HEK293T (cell line): ENCODE measurements at regions not wholly inside any gene's neighbourhood (a gene's known extent, or its start where the extent isn't known, plus 50 kb on each side); places are given as distances from the start of the nearest gene placed in this dataset.
A peak's percentile ranks its signal among the peaks of the same experiment; 100 is the strongest.

Experiments
- CTCF ChIA-PET: fragments of 350-600 bp; formaldehyde crosslinking; extraction: SDS; loops from one replicate; lab custom pipeline; 2021; ENCODE audit warnings: antibody characterized with exemption, inconsistent platforms; lab: Yijun Ruan, JAX
- POLR2A ChIA-PET: fragments of 350-600 bp; formaldehyde crosslinking; extraction: SDS; loops from one replicate; lab custom pipeline; 2020; ENCODE audit warnings: antibody characterized with exemption, inconsistent platforms; lab: Yijun Ruan, JAX
- DNase-seq: peaks from one replicate; pipeline ENCODE4 v3.0.0; 2012; ENCODE audit warnings: mixed read lengths; ENCODE audit errors: extremely low spot score
- ARNT ChIP-seq: fragments of 450-650 bp; IDR thresholded peaks from 2 replicates; pipeline ENCODE4 v1.6.1; 2017; ENCODE audit warnings: mild to moderate bottlenecking
- BHLHE40 ChIP-seq: fragments of 450-650 bp; IDR thresholded peaks from 2 replicates; pipeline ENCODE4 v1.6.1; 2016; ENCODE audit warnings: mild to moderate bottlenecking, moderate library complexity, borderline replicate concordance
- CTBP1 ChIP-seq: fragments of 450-650 bp; IDR thresholded peaks from 2 replicates; pipeline ENCODE4 v1.6.1; 2016; ENCODE audit warnings: borderline replicate concordance
- ELF4 ChIP-seq: fragments of 450-650 bp; IDR thresholded peaks from 2 replicates; pipeline ENCODE4 v1.6.1; 2017; ENCODE audit warnings: antibody characterized with exemption
- FOXA1 ChIP-seq: fragments of 450-650 bp; IDR thresholded peaks from 2 replicates; pipeline ENCODE4 v1.6.1; 2016; ENCODE audit warnings: mild to moderate bottlenecking
- FOXK2 ChIP-seq: fragments of 450-650 bp; IDR thresholded peaks from 2 replicates; pipeline ENCODE4 v1.6.1; 2016; ENCODE audit warnings: mild to moderate bottlenecking
- FOXM1 ChIP-seq: fragments of 450-650 bp; IDR thresholded peaks from 2 replicates; pipeline ENCODE4 v1.6.1; 2017; ENCODE audit warnings: mild to moderate bottlenecking, borderline replicate concordance
- HDGF ChIP-seq: fragments of 450-650 bp; IDR thresholded peaks from 2 replicates; pipeline ENCODE4 v1.6.1; 2017; ENCODE audit warnings: antibody characterized with exemption, borderline replicate concordance
- L3MBTL2 ChIP-seq: fragments of 450-650 bp; conservative IDR thresholded peaks from 2 replicates; pipeline ENCODE4 v1.6.1; 2016; ENCODE audit warnings: mild to moderate bottlenecking
- LEF1 ChIP-seq: fragments of 450-650 bp; IDR thresholded peaks from 2 replicates; pipeline ENCODE4 v1.6.1; 2017; ENCODE audit warnings: mild to moderate bottlenecking, borderline replicate concordance
- NFRKB ChIP-seq: fragments of 450-650 bp; IDR thresholded peaks from 2 replicates; pipeline ENCODE4 v1.6.1; 2016; ENCODE audit warnings: mild to moderate bottlenecking, moderate library complexity
- SP1 ChIP-seq: fragments of 450-650 bp; IDR thresholded peaks from 2 replicates; pipeline ENCODE4 v1.6.1; 2017
- SUZ12 ChIP-seq: fragments of 450-650 bp; IDR thresholded peaks from 2 replicates; pipeline ENCODE4 v1.6.1; 2016; ENCODE audit warnings: mild to moderate bottlenecking
- TARDBP ChIP-seq: fragments of 450-650 bp; IDR thresholded peaks from 2 replicates; pipeline ENCODE4 v1.6.1; 2016
- ZNF384 ChIP-seq: fragments of 450-650 bp; IDR thresholded peaks from 2 replicates; pipeline ENCODE4 v1.6.1; 2016
- TF ChIP-seq, protein P1 (sequence below): fragments of 450-650 bp; IDR thresholded peaks from 2 replicates; pipeline ENCODE4 v1.6.1; 2016

DNA sequence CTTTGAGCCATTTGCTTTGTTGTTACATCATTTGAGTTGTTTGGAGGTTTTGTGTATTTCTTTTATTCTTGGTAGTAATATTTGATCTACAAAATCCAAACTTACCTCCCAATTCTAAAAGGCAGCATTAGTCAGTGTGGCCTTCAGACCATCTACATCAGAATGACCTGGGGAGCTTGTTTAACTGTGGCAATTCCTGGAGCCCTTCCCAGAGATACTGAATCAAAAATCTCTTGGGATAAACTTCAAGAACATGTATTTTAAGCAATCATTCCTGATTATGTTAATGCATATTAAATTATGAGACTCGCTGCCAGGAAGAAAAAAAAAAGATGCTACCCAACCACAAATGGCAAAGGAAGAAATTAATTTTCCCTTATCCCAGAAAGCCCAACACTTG lies 268.9 kb upstream of the PDE4D start:
- ChIA-PET POLR2A (no interaction called here), CTCF (no interaction called here)
- TF ChIP-seq TARDBP: no peak
- no peak for TF ChIP-seq FOXM1
- TF ChIP-seq SUZ12: no peak
- no peak for TF ChIP-seq FOXK2
- no peak for TF ChIP-seq L3MBTL2
- no peak for TF ChIP-seq SP1
- TF ChIP-seq ARNT: no peak
- no peak for TF ChIP-seq BHLHE40
- TF ChIP-seq, protein P1, sequence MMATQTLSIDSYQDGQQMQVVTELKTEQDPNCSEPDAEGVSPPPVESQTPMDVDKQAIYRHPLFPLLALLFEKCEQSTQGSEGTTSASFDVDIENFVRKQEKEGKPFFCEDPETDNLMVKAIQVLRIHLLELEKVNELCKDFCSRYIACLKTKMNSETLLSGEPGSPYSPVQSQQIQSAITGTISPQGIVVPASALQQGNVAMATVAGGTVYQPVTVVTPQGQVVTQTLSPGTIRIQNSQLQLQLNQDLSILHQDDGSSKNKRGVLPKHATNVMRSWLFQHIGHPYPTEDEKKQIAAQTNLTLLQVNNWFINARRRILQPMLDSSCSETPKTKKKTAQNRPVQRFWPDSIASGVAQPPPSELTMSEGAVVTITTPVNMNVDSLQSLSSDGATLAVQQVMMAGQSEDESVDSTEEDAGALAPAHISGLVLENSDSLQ: no peak
- no peak for TF ChIP-seq LEF1
- no peak for DNase-seq

DNA sequence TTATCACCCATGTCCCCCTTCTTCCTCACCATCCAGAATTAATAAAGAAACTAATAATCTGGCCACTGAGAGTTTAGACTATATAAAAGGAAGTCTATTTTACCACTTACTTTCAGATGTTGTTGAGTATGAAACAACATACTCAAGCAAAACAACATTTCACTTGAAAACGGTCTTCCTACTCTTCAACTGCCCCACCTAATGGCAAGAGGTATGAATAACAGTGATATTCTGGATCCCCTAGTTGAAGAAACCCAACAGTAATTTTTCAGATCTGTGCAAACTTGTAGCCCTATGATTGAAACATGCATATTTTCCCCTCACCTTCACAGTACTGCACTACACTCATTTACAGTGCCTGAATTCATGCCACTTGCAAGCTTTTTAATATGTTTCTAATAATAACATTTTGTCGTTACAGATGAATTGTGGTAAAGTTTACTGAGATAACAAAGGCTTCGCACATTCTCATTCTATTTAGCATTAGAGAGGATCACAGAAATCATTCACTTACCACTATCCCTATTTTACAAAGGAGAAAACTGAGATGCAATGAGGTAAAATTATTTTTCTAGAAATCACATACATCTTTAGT lies 267.9 kb upstream of the PDE4D start:
- CTCF ChIA-PET: no interaction called here
- peak; percentile 17 for DNase-seq

DNA sequence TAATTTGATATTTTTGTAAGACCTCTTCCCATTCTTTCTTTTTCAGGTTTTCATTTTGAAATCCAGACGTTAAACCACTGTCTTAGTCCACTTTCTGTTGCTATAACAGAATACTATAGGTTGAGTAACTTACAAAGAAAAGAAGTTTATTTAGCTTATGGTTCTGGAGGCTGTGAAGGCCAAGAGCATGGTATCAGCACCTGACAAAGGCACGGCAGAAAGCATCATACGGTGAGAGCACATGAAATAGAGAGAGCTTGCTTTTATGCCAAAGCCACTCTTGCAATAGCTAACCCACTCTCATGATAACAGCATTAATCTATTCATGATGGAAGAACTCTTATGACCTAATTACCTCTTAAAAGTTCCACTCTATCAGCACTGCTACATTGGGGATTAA lies 255.6 kb upstream of the PDE4D start:
- TF ChIP-seq CTBP1 (no peak), HDGF (no peak), SUZ12 (no peak), LEF1 (no peak), FOXM1 (no peak), ELF4 (no peak), ARNT (no peak), FOXA1 (no peak), ZNF384 (no peak), TARDBP (no peak), FOXK2 (no peak)
- TF ChIP-seq, protein P1: no peak
- DNase-seq: no peak
- CTCF ChIA-PET: interaction anchor here (0.6 kb wide), 1 partner anchor 1941 kb away, joined by 3 read pairs; no protein-coding TSS in a partner anchor
- POLR2A ChIA-PET: no interaction called here

More for the DNA sequence above, 267.9 kb upstream of the PDE4D start:
- TF ChIP-seq CTBP1 (no peak), LEF1 (no peak)
- POLR2A ChIA-PET: no interaction called here

DNA sequence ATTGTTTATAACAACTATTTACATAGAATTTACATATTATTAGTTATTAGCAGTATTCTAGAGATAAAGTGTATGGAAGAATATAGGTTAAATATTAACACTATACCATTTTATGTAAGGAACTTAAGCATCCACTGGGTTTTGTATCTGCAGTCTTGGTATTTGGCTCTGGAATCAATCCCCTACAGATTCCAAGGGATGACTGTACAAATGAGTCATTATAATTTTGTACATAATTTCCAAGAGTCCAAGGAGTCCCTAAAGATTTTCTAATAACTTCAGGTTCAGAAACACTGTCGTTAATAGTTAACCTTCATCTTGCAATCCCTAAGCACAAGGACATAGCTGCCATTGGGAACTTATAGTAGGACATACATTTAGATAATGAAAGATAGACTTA lies 254.8 kb upstream of the PDE4D start:
- DNase-seq: no peak
- CTCF ChIA-PET: interaction anchor here (0.6 kb wide), 1 partner anchor 1941 kb away, joined by 3 read pairs; no protein-coding TSS in a partner anchor
- POLR2A ChIA-PET: no interaction called here
- TF ChIP-seq SUZ12 (no peak), FOXA1 (no peak), ELF4 (no peak), L3MBTL2 (no peak), SP1 (no peak), FOXK2 (no peak), CTBP1 (no peak), TARDBP (no peak), ZNF384 (no peak), BHLHE40 (no peak), NFRKB (no peak), FOXM1 (no peak), HDGF (no peak), LEF1 (no peak), ARNT (no peak)
- TF ChIP-seq, protein P1: no peak

DNA sequence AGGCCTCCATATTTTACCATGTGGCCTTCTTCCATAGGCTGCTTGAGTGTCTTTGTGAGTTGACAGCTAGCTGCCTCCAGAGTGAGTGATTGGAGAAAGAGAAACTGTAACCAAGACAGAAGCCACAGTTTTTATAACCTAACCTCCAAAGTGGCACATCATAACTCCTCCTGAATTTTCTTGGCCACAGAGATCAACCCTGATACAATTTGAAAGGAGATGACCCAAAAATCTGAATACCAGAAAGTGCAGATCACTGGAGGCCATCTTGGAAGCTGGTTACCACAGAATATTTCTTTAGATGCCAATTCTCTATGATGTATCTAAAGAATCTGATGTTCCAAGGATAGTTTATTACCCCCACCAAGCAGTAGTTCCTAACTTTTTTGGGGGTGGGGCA lies 254.3 kb upstream of the PDE4D start:
- DNase-seq: no peak
- ChIA-PET CTCF (no interaction called here), POLR2A (no interaction called here)
- TF ChIP-seq ZNF384 (no peak), ARNT (no peak), LEF1 (no peak), BHLHE40 (no peak), TARDBP (no peak), ELF4 (no peak), FOXM1 (no peak)
- TF ChIP-seq, protein P1: no peak

DNA sequence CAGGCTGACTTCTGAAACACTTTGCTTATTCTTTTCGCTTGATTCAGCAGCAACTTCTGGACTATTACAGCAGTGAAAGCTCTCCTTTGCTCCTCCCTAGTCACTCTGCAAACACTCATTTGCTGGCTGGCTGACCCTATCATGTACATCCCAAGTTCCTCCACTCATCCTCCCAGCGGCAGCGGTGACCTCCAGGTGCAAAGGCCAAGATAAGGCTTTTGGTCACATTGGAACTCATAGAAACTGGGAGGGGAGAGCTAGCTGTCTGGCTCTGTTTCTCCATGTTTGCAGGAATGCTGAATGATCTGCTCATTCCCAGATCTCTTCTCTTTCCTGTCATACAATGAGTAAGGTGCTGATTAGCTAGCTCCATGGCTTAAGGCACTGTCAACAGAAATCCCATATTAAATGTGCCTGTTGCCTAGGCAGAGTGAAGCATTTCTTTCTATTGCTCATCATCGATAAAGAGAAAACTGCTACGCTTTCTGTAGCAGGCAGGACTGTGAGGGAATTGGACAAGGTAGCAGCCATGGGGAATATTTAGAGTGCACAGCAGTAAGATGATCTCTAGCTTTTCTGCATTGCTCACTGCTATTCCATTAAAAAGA lies 250.5 kb upstream of the PDE4D start:
- no peak for DNase-seq
- TF ChIP-seq CTBP1 (no peak), LEF1 (no peak), FOXA1 (no peak), ARNT (no peak), TARDBP (no peak), FOXK2 (no peak)
- ChIA-PET POLR2A (no interaction called here), CTCF (interaction anchor here (0.7 kb wide), 1 partner anchor 202 kb away, joined by 5 read pairs; no protein-coding TSS in a partner anchor)
